ENCODE measurements at regions not wholly inside any gene's neighbourhood (a gene's known extent, or its start where the extent isn't known, plus 50 kb on each side); places are given as distances from the start of the nearest gene placed in this dataset.

DNA sequence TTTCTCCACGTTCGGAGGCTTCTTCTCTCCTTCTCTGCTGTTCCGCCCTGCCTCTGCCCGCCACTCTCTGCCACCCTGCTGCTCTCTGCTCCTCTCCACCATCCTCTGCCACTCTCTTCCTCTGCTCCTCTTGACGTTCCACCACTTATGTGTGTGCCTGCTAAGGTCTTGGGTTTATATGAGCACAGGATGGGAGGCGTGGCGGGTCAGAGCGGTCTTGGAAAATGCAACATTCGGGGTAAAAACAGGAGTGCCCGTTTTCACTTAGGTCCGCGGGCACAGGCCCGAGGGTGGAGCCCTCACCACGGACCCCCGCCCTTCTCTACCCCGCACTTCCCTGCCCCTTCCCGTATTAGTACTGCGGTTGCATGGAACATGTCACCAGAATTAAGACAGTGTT is 114.4 kb upstream of the FBXL7 start:
- TF ChIP-seq, protein P1, sequence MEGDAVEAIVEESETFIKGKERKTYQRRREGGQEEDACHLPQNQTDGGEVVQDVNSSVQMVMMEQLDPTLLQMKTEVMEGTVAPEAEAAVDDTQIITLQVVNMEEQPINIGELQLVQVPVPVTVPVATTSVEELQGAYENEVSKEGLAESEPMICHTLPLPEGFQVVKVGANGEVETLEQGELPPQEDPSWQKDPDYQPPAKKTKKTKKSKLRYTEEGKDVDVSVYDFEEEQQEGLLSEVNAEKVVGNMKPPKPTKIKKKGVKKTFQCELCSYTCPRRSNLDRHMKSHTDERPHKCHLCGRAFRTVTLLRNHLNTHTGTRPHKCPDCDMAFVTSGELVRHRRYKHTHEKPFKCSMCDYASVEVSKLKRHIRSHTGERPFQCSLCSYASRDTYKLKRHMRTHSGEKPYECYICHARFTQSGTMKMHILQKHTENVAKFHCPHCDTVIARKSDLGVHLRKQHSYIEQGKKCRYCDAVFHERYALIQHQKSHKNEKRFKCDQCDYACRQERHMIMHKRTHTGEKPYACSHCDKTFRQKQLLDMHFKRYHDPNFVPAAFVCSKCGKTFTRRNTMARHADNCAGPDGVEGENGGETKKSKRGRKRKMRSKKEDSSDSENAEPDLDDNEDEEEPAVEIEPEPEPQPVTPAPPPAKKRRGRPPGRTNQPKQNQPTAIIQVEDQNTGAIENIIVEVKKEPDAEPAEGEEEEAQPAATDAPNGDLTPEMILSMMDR (IDR thresholded peaks at IDR 0.05; ENCODE audit: low read depth, low read length, missing control alignments): no peak

DNA sequence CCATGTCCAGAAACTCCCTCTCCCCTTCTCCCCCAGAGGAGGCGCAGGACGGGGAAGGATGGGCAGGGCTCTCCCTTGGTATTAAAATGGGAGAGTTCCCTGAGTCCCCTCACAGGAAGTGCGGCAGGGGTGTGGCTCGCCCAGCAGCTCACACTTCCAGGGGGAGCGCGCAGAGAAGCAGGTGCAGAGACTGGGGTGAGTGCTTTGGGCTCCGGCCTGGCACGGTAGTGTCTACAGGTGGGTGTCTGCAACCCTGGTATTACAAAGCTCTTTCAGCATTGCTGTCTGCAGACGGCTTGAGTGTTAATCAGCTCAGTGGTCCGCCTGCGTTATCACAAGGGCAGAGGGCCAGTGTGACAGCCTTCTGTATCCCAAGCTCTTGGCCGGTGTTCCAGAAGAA is 114.9 kb upstream of the FBXL7 start:
- TF ChIP-seq, protein P1 (IDR thresholded peaks at IDR 0.05; ENCODE audit: low read depth, low read length, missing control alignments): no peak
- no peak for DNase-seq (ENCODE audit: extremely low read depth, low read depth)
- no peak overlapping the region for H3K4me3 ChIP-seq (replicated peaks; ENCODE audit: low read depth, low read length)

More for the DNA sequence above, 114.4 kb upstream of the FBXL7 start:
- no peak for DNase-seq (ENCODE audit: extremely low read depth, low read depth)
- H3K4me3 ChIP-seq (replicated peaks; ENCODE audit: low read depth, low read length): no peak overlapping the region

DNA sequence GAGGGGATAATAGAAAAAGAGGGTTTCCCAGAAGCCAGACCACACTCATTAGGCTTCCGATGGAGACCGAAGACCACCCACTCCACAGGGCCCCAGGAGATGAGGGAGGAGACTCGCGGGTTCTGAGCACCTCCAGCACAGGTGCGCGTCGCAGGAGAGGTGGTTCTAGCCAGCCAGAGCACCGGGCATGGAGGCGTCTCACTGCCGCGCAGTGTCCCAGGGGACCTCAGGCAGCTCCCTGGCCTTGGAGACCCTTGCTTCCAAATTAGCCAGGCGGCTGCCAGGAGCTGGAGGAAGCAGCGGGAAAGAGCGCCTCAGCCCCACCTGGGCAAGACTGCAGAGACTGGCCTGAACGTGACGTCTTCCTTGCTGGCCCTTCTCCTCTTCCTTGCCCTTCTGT is 115.4 kb upstream of the FBXL7 start:
- TF ChIP-seq, protein P1 (IDR thresholded peaks at IDR 0.05; ENCODE audit: low read depth, low read length, missing control alignments): no peak
- H3K4me3 ChIP-seq (replicated peaks; ENCODE audit: low read depth, low read length): no peak overlapping the region
- no peak for DNase-seq (ENCODE audit: extremely low read depth, low read depth)

DNA sequence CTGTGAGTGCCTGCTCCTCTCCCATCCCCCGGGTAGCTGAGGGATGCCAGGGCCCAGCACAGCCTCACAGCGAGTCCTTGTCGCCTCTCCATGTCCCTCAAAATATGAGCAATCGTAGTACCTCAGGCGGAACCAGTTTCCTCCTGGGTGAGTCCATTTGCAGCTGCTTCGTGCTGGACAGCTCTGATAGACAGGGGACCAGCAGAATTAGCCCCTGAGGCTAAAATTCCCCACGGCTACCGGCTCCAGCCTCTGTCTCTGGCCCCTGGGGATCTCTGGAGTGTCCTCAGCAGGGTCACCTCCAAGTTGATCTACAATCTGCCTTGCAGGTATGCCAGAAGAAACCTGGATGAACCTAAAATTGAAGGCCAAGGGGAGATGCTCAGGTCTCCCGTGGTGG is 115.8 kb upstream of the FBXL7 start:
- H3K4me3 ChIP-seq (replicated peaks; ENCODE audit: low read depth, low read length): no peak overlapping the region
- TF ChIP-seq, protein P1 (IDR thresholded peaks at IDR 0.05; ENCODE audit: low read depth, low read length, missing control alignments): no peak
- DNase-seq (ENCODE audit: extremely low read depth, low read depth): no peak

DNA sequence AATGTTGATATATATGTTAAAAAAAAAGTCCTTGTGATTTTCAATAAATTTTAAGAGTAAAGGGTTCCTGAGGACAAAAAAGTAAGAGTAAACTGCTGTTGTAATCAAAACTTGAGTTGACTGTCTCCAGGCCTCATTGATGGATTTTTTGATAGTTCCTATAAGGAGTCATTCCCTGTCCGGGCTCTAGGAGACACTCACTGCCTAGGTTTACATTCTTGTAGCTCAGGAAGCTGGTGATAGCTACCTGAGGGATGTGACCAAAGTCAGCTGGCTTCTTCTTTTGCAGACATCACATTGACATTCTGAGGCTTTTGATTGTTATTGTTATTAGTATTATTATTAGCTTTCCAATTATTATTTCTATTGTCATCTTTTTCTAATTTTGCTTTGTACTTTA is 116.5 kb upstream of the FBXL7 start:
- TF ChIP-seq, protein P1 (IDR thresholded peaks at IDR 0.05; ENCODE audit: low read depth, low read length, missing control alignments): peak; percentile 56
- DNase-seq (ENCODE audit: extremely low read depth, low read depth): no peak
- H3K4me3 ChIP-seq (replicated peaks; ENCODE audit: low read depth, low read length): no peak overlapping the region

DNA sequence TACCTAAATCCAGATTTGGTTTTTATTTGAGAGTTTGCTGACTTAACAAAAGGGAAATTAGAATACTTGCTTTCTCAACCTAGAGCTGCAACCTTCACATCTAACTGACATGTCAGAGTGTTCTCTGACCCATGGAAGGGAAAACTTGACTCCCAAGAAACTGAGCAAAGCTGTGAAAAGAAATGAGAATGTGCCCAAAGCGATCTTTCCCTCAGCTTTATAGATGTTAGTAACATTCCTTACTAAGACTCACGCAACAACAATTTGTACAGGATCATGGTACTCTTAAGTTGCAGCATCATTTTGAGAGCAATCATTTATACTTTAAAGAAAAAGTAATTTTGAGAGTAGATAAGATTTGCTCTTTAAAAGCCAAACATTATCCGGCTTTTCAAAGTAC is 117.0 kb upstream of the FBXL7 start:
- no peak for DNase-seq (ENCODE audit: extremely low read depth, low read depth)
- no peak overlapping the region for H3K4me3 ChIP-seq (replicated peaks; ENCODE audit: low read depth, low read length)
- TF ChIP-seq, protein P1 (IDR thresholded peaks at IDR 0.05; ENCODE audit: low read depth, low read length, missing control alignments): no peak

DNA sequence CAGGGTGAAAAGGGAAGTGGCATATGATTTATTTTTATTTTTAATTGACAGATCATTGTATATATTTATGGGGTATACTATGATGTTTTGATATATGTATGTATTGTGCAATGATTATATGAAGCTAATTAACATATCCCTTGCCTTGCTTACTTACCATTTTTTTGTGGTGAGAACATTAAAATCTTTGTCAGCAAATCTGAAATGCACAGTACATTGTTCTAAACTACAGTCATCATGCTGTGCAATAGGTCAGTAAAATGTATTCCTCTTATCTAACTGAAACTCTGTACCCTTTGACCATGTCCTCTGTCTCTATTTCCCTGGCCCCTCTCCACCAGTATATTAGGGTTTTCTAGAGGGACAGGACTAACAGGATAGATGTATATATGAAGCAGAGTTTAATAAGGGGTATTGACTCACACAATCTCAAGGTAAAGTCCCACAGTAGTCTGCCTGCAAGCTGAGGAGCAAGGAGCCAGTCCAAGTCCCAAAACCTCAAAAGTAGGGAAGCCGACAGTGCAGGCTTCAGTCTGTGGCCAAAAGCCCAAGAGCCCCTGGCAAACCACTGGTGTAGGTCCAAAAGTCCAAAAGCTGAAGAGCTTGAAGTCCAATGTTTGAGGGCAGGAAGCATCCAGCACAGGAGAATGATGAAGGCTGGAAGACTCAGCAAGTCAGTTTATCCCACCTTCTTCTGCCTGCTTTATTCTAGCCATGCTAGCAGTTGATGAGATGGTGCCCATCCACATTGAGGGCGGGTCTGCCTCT is 122.2 kb upstream of the FBXL7 start:
- TF ChIP-seq, protein P1 (IDR thresholded peaks at IDR 0.05; ENCODE audit: low read depth, low read length, missing control alignments): no peak
- DNase-seq (ENCODE audit: extremely low read depth, low read depth): no peak

More for the DNA sequence above, 122.2 kb upstream of the FBXL7 start:
- no peak overlapping the region for H3K4me3 ChIP-seq (replicated peaks; ENCODE audit: low read depth, low read length)
